ENCODE measurements at regions not wholly inside any gene's neighbourhood (a gene's known extent, or its start where the extent isn't known, plus 50 kb on each side); places are given as distances from the start of the nearest gene placed in this dataset.

DNA sequence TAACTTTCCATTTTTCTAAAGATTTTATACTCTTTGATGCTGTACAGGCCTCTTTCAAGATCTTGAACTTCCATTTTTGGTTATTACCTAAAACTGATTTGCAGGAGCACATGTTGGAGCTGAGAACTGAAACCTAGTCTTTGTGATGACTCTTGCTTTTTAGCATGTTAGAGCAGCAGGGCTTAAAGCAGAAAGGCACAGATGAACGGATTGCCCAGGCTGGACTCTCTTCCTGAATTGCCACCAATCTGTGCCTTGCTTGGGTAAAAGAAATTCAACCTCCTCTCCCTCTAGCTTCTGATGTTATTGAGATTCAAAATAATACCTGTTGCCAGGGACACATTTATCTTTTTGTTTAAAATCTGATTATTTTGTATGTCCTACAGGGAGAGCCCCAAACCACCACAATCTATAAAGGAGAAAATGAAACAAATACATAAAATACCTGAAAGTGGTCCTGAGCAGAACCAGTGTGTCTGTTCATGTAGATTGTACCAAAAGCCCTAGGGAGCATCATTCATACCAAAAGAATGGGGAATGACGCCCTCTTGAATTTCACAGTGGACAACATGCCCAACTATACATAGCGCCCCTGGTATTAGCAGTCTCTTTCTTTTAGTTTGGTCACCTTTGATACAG is 277.0 kb upstream of the MAP2 start:
- TF ChIP-seq, protein P1, sequence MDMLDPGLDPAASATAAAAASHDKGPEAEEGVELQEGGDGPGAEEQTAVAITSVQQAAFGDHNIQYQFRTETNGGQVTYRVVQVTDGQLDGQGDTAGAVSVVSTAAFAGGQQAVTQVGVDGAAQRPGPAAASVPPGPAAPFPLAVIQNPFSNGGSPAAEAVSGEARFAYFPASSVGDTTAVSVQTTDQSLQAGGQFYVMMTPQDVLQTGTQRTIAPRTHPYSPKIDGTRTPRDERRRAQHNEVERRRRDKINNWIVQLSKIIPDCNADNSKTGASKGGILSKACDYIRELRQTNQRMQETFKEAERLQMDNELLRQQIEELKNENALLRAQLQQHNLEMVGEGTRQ (IDR thresholded peaks at IDR 0.05; ENCODE audit: borderline replicate concordance, low read depth, low read length): no peak
- TF ChIP-seq POLR2AphosphoS5 (IDR thresholded peaks at IDR 0.05; ENCODE audit: low read depth, low read length): no peak
- no peak for TF ChIP-seq GATA2 (CRISPR knock-in tag; IDR thresholded peaks at IDR 0.05)
- TF ChIP-seq, protein P2, sequence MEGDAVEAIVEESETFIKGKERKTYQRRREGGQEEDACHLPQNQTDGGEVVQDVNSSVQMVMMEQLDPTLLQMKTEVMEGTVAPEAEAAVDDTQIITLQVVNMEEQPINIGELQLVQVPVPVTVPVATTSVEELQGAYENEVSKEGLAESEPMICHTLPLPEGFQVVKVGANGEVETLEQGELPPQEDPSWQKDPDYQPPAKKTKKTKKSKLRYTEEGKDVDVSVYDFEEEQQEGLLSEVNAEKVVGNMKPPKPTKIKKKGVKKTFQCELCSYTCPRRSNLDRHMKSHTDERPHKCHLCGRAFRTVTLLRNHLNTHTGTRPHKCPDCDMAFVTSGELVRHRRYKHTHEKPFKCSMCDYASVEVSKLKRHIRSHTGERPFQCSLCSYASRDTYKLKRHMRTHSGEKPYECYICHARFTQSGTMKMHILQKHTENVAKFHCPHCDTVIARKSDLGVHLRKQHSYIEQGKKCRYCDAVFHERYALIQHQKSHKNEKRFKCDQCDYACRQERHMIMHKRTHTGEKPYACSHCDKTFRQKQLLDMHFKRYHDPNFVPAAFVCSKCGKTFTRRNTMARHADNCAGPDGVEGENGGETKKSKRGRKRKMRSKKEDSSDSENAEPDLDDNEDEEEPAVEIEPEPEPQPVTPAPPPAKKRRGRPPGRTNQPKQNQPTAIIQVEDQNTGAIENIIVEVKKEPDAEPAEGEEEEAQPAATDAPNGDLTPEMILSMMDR (IDR thresholded peaks at IDR 0.05): no peak
- no peak for TF ChIP-seq TAF1 (IDR thresholded peaks at IDR 0.05; ENCODE audit: borderline replicate concordance, low read depth, low read length)
- TF ChIP-seq RFX5 (IDR thresholded peaks at IDR 0.05; ENCODE audit: low read length): no peak
- TF ChIP-seq, protein P3, sequence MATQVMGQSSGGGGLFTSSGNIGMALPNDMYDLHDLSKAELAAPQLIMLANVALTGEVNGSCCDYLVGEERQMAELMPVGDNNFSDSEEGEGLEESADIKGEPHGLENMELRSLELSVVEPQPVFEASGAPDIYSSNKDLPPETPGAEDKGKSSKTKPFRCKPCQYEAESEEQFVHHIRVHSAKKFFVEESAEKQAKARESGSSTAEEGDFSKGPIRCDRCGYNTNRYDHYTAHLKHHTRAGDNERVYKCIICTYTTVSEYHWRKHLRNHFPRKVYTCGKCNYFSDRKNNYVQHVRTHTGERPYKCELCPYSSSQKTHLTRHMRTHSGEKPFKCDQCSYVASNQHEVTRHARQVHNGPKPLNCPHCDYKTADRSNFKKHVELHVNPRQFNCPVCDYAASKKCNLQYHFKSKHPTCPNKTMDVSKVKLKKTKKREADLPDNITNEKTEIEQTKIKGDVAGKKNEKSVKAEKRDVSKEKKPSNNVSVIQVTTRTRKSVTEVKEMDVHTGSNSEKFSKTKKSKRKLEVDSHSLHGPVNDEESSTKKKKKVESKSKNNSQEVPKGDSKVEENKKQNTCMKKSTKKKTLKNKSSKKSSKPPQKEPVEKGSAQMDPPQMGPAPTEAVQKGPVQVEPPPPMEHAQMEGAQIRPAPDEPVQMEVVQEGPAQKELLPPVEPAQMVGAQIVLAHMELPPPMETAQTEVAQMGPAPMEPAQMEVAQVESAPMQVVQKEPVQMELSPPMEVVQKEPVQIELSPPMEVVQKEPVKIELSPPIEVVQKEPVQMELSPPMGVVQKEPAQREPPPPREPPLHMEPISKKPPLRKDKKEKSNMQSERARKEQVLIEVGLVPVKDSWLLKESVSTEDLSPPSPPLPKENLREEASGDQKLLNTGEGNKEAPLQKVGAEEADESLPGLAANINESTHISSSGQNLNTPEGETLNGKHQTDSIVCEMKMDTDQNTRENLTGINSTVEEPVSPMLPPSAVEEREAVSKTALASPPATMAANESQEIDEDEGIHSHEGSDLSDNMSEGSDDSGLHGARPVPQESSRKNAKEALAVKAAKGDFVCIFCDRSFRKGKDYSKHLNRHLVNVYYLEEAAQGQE (IDR thresholded peaks at IDR 0.05; ENCODE audit: low read depth, low read length): no peak
- TF ChIP-seq EP300 (IDR thresholded peaks at IDR 0.05; ENCODE audit: borderline replicate concordance in 1 of 2, low read depth in 1 of 2, low read length in 1 of 2): no peak
- no peak for TF ChIP-seq GABPA (IDR thresholded peaks at IDR 0.05; ENCODE audit: low read depth)

Measured in SK-N-SH (cell line).